ENCODE measurements at regions not wholly inside any gene's neighbourhood (a gene's known extent, or its start where the extent isn't known, plus 50 kb on each side); places are given as distances from the start of the nearest gene placed in this dataset.

GRCh38 chr13:83996415-83996814, 114.1 kb upstream of the SLITRK1 start:
- TF ChIP-seq E2F8 (IDR thresholded peaks at IDR 0.05; ENCODE audit: low read depth, partially characterized antibody) (no peak), SPI1 (IDR thresholded peaks at IDR 0.05; ENCODE audit: borderline replicate concordance, insufficient read depth, low read depth, low read length) (no peak)
